ENCODE measurements at regions not wholly inside any gene's neighbourhood (a gene's known extent, or its start where the extent isn't known, plus 50 kb on each side); places are given as distances from the start of the nearest gene placed in this dataset.
"Not testable (repeated sequence)": the region's sequence is repeated elsewhere in the genome, so short reads cannot be mapped to it uniquely, and the experiment has no call there.

- intact Hi-C loops (cut with DNase I), result no loop called here
- DNase-seq (ENCODE audit: low spot score), result no peak
These were observed 570.8 kb upstream of the GYPC start for GRCh38 chr2:126085011-126085795.

GRCh38 chr2:126100962-126101361, 555.0 kb upstream of the GYPC start:
- no peak for DNase-seq (ENCODE audit: low spot score)
- intact Hi-C loops (cut with DNase I), result no loop called here

GRCh38 chr2:126106006-126106405, 550.0 kb upstream of the GYPC start:
- DNase-seq (ENCODE audit: low spot score), result no peak
- intact Hi-C loops (cut with DNase I), result no loop called here

GRCh38 chr2:126107883-126108282, 548.1 kb upstream of the GYPC start:
- DNase-seq (ENCODE audit: low spot score), result no peak
- intact Hi-C loops (cut with DNase I), result no loop called here

GRCh38 chr2:126115975-126116374, 540.0 kb upstream of the GYPC start:
- DNase-seq (ENCODE audit: low spot score), result no peak
- intact Hi-C loops (cut with DNase I), result no loop called here

- no peak for DNase-seq (ENCODE audit: low spot score)
- intact Hi-C loops (cut with DNase I), result no loop called here
These were observed 538.1 kb upstream of the GYPC start for GRCh38 chr2:126117886-126118285.

- intact Hi-C loops (cut with DNase I), result no loop called here
- DNase-seq (ENCODE audit: low spot score), result no peak
These were observed 510.2 kb upstream of the GYPC start for GRCh38 chr2:126145752-126146151.

- intact Hi-C loops (cut with DNase I), result no loop called here
- no peak for DNase-seq (ENCODE audit: low spot score)
These were observed 501.6 kb upstream of the GYPC start for GRCh38 chr2:126154256-126154785.

GRCh38 chr2:126160950-126161349, 495.0 kb upstream of the GYPC start:
- intact Hi-C loops (cut with DNase I); DNase-seq (ENCODE audit: low spot score): not testable (repeated sequence)

- no peak for DNase-seq (ENCODE audit: low spot score)
- intact Hi-C loops (cut with DNase I), result no loop called here
These were observed 483.2 kb upstream of the GYPC start for GRCh38 chr2:126172631-126173184.

GRCh38 chr2:126175222-126175621, 480.7 kb upstream of the GYPC start:
- DNase-seq (ENCODE audit: low spot score), result no peak
- intact Hi-C loops (cut with DNase I), result no loop called here

GRCh38 chr2:126177479-126177878, 478.5 kb upstream of the GYPC start:
- DNase-seq (ENCODE audit: low spot score), result no peak
- intact Hi-C loops (cut with DNase I), result no loop called here

GRCh38 chr2:126187668-126188067, 468.3 kb upstream of the GYPC start:
- intact Hi-C loops (cut with DNase I), result no loop called here
- DNase-seq (ENCODE audit: low spot score), result no peak

GRCh38 chr2:126189527-126189926, 466.4 kb upstream of the GYPC start:
- intact Hi-C loops (cut with DNase I), result no loop called here

GRCh38 chr2:126200538-126200937, 455.4 kb upstream of the GYPC start:
- intact Hi-C loops (cut with DNase I), result no loop called here
- no peak for DNase-seq (ENCODE audit: low spot score)

More at GRCh38 chr2:126189527-126189926, 466.4 kb upstream of the GYPC start:
- DNase-seq (ENCODE audit: low spot score), result no peak

GRCh38 chr2:126208266-126208665, 447.7 kb upstream of the GYPC start:
- intact Hi-C loops (cut with DNase I), result no loop called here
- no peak for DNase-seq (ENCODE audit: low spot score)

- no peak for DNase-seq (ENCODE audit: low spot score)
- intact Hi-C loops (cut with DNase I), result no loop called here
These were observed 443.2 kb upstream of the GYPC start for GRCh38 chr2:126212735-126213134.

GRCh38 chr2:126219081-126219480, 436.9 kb upstream of the GYPC start:
- no peak for DNase-seq (ENCODE audit: low spot score)
- intact Hi-C loops (cut with DNase I), result no loop called here

- no peak for DNase-seq (ENCODE audit: low spot score)
- intact Hi-C loops (cut with DNase I), result no loop called here
These were observed 435.6 kb upstream of the GYPC start for GRCh38 chr2:126220331-126220730.

- intact Hi-C loops (cut with DNase I), result no loop called here
- DNase-seq (ENCODE audit: low spot score), result no peak
These were observed 434.5 kb upstream of the GYPC start for GRCh38 chr2:126221506-126221905.

GRCh38 chr2:126222278-126222677, 433.7 kb upstream of the GYPC start:
- DNase-seq (ENCODE audit: low spot score), result no peak
- intact Hi-C loops (cut with DNase I), result no loop called here
